Activated CD4-positive, alpha-beta T cell treated with anti-CD3 and anti-CD28 coated beads, Interleukin-2, amount 50 U/mL, for 24 hours (primary cell): ENCODE measurements at regions not wholly inside any gene's neighbourhood (a gene's known extent, or its start where the extent isn't known, plus 50 kb on each side); places are given as distances from the start of the nearest gene placed in this dataset.

Source experiments
- DNase-seq, 2 donors: peaks; one replicate each; pipeline ENCODE4 v3.0.0-alpha.2; 2020; ENCODE audit warnings: low read depth in 1 of 2, low spot score in 1 of 2

- DNase-seq, result no peak
Measured at GRCh38 chr21:28827422-28827821, 165.3 kb downstream of the LTN1 start.

GRCh38 chr21:28826569-28826968 lies 166.1 kb downstream of the LTN1 start:
- DNase-seq, result no peak

DNA sequence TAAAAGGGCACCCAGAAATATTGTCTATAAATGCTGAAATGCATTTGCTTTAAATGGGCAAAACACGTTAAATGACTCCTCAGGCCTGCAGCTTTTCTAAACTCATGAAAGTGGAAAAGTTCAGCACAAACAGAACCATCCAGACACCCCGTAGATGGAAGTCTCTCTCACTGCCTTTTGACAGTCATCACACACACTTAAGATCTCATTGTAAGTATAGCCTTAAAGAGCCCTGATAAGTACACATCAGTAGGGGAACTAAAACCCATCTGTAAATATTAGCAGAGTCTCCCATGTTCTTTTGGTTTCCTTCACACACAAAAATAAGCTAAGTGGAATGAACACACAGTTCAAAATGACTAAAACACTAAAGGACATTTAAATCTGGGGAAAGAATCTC lies 166.7 kb downstream of the LTN1 start:
- no peak for DNase-seq

DNA sequence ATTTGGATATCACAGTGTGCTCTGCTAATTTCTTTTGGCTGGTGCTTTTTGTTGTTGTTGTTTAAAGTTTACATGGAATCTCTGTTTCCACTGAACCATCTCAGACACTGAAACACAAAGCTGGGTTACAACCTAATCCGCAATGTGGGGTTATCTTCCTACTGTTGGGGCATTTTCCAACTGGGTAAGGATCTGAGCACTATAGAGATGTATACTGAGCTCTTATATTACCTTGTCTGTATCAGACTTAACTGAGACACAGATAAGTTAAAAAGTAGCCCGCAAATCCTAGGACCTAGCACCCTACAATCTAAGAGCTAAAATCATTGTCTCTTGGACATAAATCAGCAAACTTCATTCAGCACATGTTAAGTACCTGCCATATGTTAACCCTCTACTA lies 169.2 kb downstream of the LTN1 start:
- no peak for DNase-seq

- DNase-seq, result no peak
Measured at GRCh38 chr21:28822486-28823335, 170.0 kb downstream of the LTN1 start.

- no peak for DNase-seq
Measured at GRCh38 chr21:28822123-28822399, 170.6 kb downstream of the LTN1 start.

DNA sequence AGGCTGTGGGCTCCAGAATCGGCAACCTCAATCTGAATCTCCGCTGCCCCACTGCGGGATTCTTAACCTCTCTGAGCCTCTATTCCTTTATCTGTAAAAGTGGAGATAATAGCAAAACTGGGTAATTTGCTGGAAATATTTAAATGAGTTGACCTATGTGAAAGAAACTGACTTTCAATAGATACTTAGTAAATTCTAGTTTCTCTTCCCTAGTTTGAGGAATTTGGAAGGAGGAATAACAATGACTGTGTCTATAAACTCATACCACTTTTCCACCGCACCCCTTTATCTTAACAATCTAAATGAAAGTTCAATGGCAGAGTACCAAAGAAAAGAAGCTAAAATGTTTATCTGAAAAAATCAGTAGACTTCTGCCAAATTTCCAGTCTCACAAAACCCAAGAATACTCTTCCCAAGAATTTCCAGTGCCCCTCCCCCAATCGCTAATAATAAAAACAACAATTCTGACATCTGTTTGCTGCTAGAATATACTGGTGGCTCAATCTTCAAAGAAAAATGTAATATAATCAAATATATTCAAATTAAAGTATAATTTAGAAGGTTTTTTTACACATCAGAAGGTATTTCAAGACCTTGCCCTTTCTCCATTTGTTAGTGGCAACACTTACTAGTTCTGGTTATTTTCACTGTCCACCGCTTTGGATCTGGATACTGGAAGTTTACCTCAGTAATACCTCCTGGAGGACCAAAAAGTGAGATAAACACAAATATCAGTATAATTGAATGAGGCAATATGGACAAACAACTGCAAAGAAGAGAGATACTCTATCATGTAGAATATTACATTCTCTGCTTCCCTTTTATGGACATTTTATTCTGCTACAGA lies 171.2 kb downstream of the LTN1 start:
- no peak for DNase-seq

DNA sequence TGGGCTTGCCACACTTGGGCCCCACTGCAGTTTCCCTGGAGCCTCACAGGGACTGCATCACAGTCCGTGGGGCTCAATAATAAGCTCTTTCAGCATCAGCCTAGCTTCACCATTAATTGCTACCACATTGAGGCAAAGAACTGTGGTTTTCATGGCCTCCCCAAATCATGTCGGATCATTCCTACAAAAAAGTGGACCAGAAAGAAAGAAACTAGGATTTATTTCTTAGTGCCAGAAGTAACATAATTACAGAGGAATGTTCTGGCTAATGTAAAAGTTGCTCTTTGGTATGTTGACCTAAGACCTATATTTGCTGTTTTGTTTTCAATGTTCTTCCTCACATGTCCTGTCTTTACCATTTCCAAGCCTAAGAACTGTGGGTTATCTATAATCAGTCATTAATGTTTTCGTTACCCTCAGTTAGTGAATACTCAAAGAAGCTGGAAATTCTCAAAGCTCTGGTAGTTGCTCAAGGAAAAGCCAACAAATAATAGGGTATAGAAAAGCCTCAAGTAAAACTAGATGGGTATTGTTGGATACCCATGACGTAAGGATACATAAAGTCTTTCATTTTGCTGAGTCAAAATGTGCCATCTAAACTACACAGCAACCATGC lies 173.9 kb downstream of the LTN1 start:
- no peak for DNase-seq

DNA sequence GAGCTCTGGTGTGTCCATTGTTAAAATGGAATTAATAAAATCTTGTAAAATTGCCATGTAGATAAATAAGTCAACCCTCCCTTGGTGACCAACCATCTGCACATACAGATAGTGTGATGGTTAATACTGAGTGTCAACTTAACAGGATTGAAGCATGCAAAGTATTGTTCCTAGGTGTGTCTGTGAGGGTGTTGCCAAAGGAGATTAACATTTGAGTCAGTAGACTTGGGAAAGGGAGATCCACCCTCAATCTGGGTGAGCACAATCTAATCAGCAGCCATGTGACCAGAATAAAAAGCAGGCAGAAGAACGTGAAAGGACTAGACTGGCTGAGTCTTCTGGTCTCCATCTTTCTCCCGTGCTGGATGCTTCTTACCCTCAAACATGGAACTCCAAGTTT lies 174.8 kb downstream of the LTN1 start:
- no peak for DNase-seq

GRCh38 chr21:28811860-28812259 lies 180.8 kb downstream of the LTN1 start:
- DNase-seq, result no peak

GRCh38 chr21:28810826-28811524 lies 181.7 kb downstream of the LTN1 start:
- DNase-seq, result no peak

GRCh38 chr21:28805885-28806284 lies 186.8 kb downstream of the LTN1 start:
- no peak for DNase-seq

DNA sequence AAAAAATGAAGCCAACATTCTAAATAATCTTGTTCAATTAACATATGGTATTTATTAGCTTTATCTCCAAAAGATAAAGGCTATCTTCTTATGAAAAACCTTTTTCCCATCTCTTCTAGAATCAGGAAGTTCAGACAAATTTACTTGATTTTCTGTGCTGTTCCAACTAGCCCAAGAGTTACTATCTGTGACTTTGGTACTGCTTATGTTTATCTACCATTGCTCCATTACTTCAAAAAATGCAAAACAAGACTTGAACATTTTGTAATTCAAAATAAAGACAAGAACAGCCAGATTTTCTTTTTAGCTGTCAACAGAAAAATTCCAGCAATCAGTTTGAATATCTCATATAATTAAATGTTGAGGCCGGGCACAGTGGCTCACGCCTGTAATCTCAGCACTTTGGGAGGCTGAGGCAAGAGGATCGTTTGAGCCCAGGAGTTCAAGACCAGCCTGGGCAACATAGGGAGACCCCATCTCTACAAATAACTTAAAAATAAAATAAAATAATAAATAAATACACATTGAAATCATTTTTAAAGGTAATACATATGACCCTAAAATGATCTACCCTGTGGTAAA lies 188.5 kb downstream of the LTN1 start:
- no peak for DNase-seq

DNA sequence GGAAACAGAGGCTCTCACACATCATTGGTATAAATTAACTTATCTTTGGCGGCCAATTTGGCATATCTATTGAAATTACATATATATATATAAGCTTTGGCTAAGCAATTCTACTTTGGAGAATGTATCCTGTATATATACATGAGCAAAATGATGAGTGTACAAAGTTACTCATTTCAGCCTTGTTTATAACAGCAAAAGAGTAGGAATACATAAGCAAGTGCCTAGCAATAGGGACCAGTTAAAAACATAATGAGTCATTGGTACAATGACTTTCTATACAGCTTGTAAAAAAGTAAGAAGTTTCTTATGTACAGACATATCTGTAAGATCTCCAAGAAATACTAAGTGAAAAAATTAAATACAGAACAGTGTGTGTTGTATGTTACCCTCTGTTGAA lies 190.8 kb downstream of the LTN1 start:
- DNase-seq, result no peak

GRCh38 chr21:28799926-28800325 lies 192.8 kb downstream of the LTN1 start:
- no peak for DNase-seq

DNA sequence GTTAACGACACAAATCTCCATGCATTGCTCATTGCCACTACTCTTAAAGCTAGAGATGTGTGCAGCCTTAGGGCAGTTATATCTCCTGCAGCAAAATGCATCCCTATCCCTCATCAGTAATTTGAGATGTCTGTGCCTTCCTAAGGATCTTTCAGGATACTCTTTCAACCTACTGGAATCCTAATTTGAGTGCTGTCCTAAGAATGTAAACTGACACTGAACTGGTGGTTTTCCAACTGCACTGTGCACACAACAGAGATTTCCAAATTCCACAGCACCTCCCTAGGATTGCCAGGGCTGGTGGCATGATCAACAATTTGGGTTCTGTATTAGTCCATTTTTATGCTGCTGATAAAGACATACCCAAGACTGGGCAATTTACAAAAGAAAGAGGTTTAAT lies 193.9 kb downstream of the LTN1 start:
- DNase-seq, result no peak

- DNase-seq, result no peak
Measured at GRCh38 chr21:28795251-28795650, 197.4 kb downstream of the LTN1 start.

DNA sequence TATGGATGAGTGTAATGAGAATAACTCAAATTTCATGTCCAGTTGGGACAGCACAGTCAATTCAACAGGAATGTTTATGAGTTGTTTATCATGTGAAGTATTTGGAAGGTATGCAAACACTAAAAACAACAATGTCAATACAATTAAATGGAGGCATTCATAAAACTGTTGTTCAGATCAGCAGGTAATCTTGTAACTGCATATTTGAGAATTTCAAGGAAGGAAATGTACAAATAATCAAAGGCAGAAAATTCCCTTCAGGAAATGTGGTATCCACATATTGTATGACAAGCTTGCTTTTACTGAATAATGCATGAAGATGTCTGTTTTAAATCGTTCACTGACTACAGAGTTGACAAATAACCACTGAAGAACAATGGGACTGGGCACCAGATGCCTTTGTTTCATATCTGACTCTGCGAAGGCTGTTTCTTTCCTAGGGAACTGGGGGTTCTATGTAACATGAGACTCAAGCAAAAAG lies 198.3 kb downstream of the LTN1 start:
- no peak for DNase-seq

DNA sequence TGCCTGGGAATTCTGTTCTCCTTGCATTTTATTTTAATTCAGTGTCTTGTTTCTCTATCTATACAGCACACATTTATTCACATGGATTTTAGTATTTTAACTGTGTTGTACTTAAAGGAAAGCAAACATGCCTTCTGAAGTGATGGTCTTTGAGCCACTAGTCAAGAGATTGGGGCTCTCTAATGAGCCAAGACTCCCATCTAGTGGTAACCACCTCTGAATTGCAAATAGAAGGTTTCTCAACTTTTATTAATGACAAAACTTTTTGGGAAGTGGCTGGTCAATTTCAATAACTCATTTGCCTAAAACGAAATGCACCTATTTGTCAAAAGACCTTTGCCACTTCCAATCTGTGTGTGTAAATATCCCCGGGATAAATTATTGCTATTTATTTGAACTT lies 199.6 kb downstream of the LTN1 start:
- no peak for DNase-seq

- no peak for DNase-seq
Measured at GRCh38 chr21:28791595-28792282, 200.9 kb downstream of the LTN1 start.
